Karpas-422 (cell line): ENCODE measurements at regions not wholly inside any gene's neighbourhood (a gene's known extent, or its start where the extent isn't known, plus 50 kb on each side); places are given as distances from the start of the nearest gene placed in this dataset.

Source experiments
- DNase-seq: peaks from one replicate; pipeline ENCODE4 v3.0.0-alpha.2; 2015
- H2AFZ ChIP-seq: fragments of 200-600 bp; sonication (generic); 2 replicates; pipeline ENCODE4 v1.6.1; 2014; ENCODE audit warnings: antibody characterized with exemption, low read length, mixed read lengths
- H3K27ac ChIP-seq: fragments of 200-600 bp; sonication (generic); 2 replicates; pipeline ENCODE4 v1.5.1; 2014; ENCODE audit warnings: mild to moderate bottlenecking, low read length, moderate library complexity
- H3K27me3 ChIP-seq: fragments of 200-600 bp; sonication (generic); 2 replicates; pipeline ENCODE4 v1.6.1; 2014; ENCODE audit warnings: low read length, mixed read lengths
- H3K36me3 ChIP-seq: fragments of 200-600 bp; sonication (generic); 2 replicates; pipeline ENCODE4 v1.6.1; 2014; ENCODE audit warnings: low read length, mixed read lengths; ENCODE audit not compliant: insufficient read depth
- H3K4me1 ChIP-seq: fragments of 200-600 bp; sonication (generic); 2 replicates; pipeline ENCODE4 v1.6.1; 2014; ENCODE audit warnings: mild to moderate bottlenecking, low read length, mixed read lengths
- H3K4me2 ChIP-seq: fragments of 200-600 bp; sonication (generic); 2 replicates; pipeline ENCODE4 v1.6.1; 2014; ENCODE audit warnings: low read length, low read depth, mild to moderate bottlenecking; ENCODE audit not compliant: poor library complexity, severe bottlenecking
- H3K4me3 ChIP-seq: fragments of 200-600 bp; sonication (generic); 2 replicates; pipeline ENCODE4 v1.5.1; 2014; ENCODE audit warnings: mild to moderate bottlenecking, antibody characterized with exemption, low read length, mixed read lengths
- H3K79me2 ChIP-seq: fragments of 200-600 bp; sonication (generic); 2 replicates; pipeline ENCODE4 v1.6.1; 2014; ENCODE audit warnings: mild to moderate bottlenecking, low read length, mixed read lengths
- H3K9ac ChIP-seq: fragments of 200-600 bp; sonication (generic); 2 replicates; pipeline ENCODE4 v1.6.0; 2014; ENCODE audit warnings: low read length
- H3K9me2 ChIP-seq: fragments of 200-600 bp; sonication (generic), shearing (Covaris generic); replicated peaks from 2 replicates; pipeline ENCODE4 v1.6.0; 2014; ENCODE audit warnings: mild to moderate bottlenecking, low read length, moderate library complexity; ENCODE audit not compliant: insufficient read depth
- H3K9me3 ChIP-seq: fragments of 300-700, 200-600 bp; sonication (generic); 2 replicates; pipeline ENCODE4 v1.6.1; 2014; ENCODE audit warnings: low read length, mixed read lengths
- H4K20me1 ChIP-seq: fragments of 200-600 bp; sonication (generic); 2 replicates; pipeline ENCODE4 v1.6.1; 2014; ENCODE audit warnings: mild to moderate bottlenecking, antibody characterized with exemption, low read length, low read depth; ENCODE audit not compliant: insufficient read depth

- H3K9me2 ChIP-seq = no peaks in the 10 kb centered on the region
- no peak overlapping the region for H3K4me3 ChIP-seq
- no peak overlapping the region for H3K9ac ChIP-seq
- peaks cover 14% of the 10 kb centered on the region for H3K4me1 ChIP-seq
- no peak overlapping the region for H2AFZ ChIP-seq
- DNase-seq = no peak
- no peaks in the 10 kb centered on the region for H4K20me1 ChIP-seq
- H3K79me2 ChIP-seq = no peaks in the 10 kb centered on the region
- peak overlapping the region; percentile 16 for H3K4me2 ChIP-seq
- H3K27ac ChIP-seq = no peak overlapping the region
- no peaks in the 10 kb centered on the region for H3K27me3 ChIP-seq
- H3K9me3 ChIP-seq = no peaks in the 10 kb centered on the region
- no peaks in the 10 kb centered on the region for H3K36me3 ChIP-seq
Measured at GRCh38 chr17:69762766-69763165, 312.3 kb upstream of the KCNJ16 start.

GRCh38 chr17:69763503-69763902 is 311.5 kb upstream of the KCNJ16 start:
- H3K36me3 ChIP-seq = no peaks in the 10 kb centered on the region
- H3K79me2 ChIP-seq = no peaks in the 10 kb centered on the region
- no peaks in the 10 kb centered on the region for H3K9me2 ChIP-seq
- no peak overlapping the region for H2AFZ ChIP-seq
- H3K9ac ChIP-seq = no peak overlapping the region
- H4K20me1 ChIP-seq = no peaks in the 10 kb centered on the region
- no peak overlapping the region for H3K4me3 ChIP-seq
- H3K4me1 ChIP-seq = peaks cover 14% of the 10 kb centered on the region
- H3K27me3 ChIP-seq = no peaks in the 10 kb centered on the region
- H3K9me3 ChIP-seq = no peaks in the 10 kb centered on the region
- peak overlapping the region; percentile 16 for H3K4me2 ChIP-seq
- DNase-seq = no peak
- H3K27ac ChIP-seq = no peak overlapping the region

GRCh38 chr17:69764146-69764545 is 310.9 kb upstream of the KCNJ16 start:
- H3K9me2 ChIP-seq = no peaks in the 10 kb centered on the region
- no peak for DNase-seq
- H3K27me3 ChIP-seq = no peaks in the 10 kb centered on the region
- no peak overlapping the region for H3K4me3 ChIP-seq
- H3K9ac ChIP-seq = no peak overlapping the region
- H3K79me2 ChIP-seq = no peaks in the 10 kb centered on the region
- no peak overlapping the region for H3K4me2 ChIP-seq
- H4K20me1 ChIP-seq = no peaks in the 10 kb centered on the region
- H2AFZ ChIP-seq = no peak overlapping the region
- H3K4me1 ChIP-seq = peaks cover 14% of the 10 kb centered on the region
- no peaks in the 10 kb centered on the region for H3K9me3 ChIP-seq
- H3K27ac ChIP-seq = no peak overlapping the region
- H3K36me3 ChIP-seq = no peaks in the 10 kb centered on the region

- H3K4me1 ChIP-seq = no peaks in the 10 kb centered on the region
- no peaks in the 10 kb centered on the region for H3K27me3 ChIP-seq
- no peak overlapping the region for H2AFZ ChIP-seq
- no peak overlapping the region for H3K4me3 ChIP-seq
- no peaks in the 10 kb centered on the region for H3K79me2 ChIP-seq
- no peak overlapping the region for H3K27ac ChIP-seq
- no peak overlapping the region for H3K9ac ChIP-seq
- no peaks in the 10 kb centered on the region for H3K36me3 ChIP-seq
- H3K9me3 ChIP-seq = no peaks in the 10 kb centered on the region
- H3K9me2 ChIP-seq = no peaks in the 10 kb centered on the region
- H3K4me2 ChIP-seq = no peak overlapping the region
- no peaks in the 10 kb centered on the region for H4K20me1 ChIP-seq
- no peak for DNase-seq
Measured at GRCh38 chr17:69769050-69769449, 306.0 kb upstream of the KCNJ16 start.

- DNase-seq = no peak
- Histone ChIP-seq H3K4me2 (no peak overlapping the region), H4K20me1 (no peaks in the 10 kb centered on the region), H3K36me3 (no peaks in the 10 kb centered on the region), H2AFZ (no peak overlapping the region), H3K9me2 (no peaks in the 10 kb centered on the region), H3K79me2 (no peaks in the 10 kb centered on the region), H3K4me3 (no peak overlapping the region), H3K27me3 (no peaks in the 10 kb centered on the region), H3K9me3 (no peaks in the 10 kb centered on the region), H3K9ac (no peak overlapping the region), H3K4me1 (peaks cover 6% of the 10 kb centered on the region), H3K27ac (no peak overlapping the region)
Measured at GRCh38 chr17:69773081-69773480, 301.9 kb upstream of the KCNJ16 start.

- no peaks in the 10 kb centered on the region; the same call in 1 of the 2 replicates for H3K27me3 ChIP-seq
- no peak overlapping the region for H2AFZ ChIP-seq
- H3K4me3 ChIP-seq = no peak overlapping the region
- no peaks in the 10 kb centered on the region for H3K36me3 ChIP-seq
- no peak for DNase-seq
- H3K9me2 ChIP-seq = no peaks in the 10 kb centered on the region
- H3K79me2 ChIP-seq = no peaks in the 10 kb centered on the region
- no peak overlapping the region for H3K9ac ChIP-seq
- no peaks in the 10 kb centered on the region for H4K20me1 ChIP-seq
- H3K4me2 ChIP-seq = no peak overlapping the region
- peaks cover 6% of the 10 kb centered on the region for H3K4me1 ChIP-seq
- no peak overlapping the region for H3K27ac ChIP-seq
- H3K9me3 ChIP-seq = no peaks in the 10 kb centered on the region
Measured at GRCh38 chr17:69779378-69780214, 295.4 kb upstream of the KCNJ16 start.

- H3K27me3 ChIP-seq = no peaks in the 10 kb centered on the region; the same call in 1 of the 2 replicates
- H3K27ac ChIP-seq = no peak overlapping the region
- no peaks in the 10 kb centered on the region for H3K79me2 ChIP-seq
Measured at GRCh38 chr17:69783865-69784264, 291.2 kb upstream of the KCNJ16 start.

GRCh38 chr17:69788957-69789356 is 286.1 kb upstream of the KCNJ16 start:
- Histone ChIP-seq H3K79me2 (no peaks in the 10 kb centered on the region), H3K4me2 (no peak overlapping the region), H3K27ac (no peak overlapping the region), H3K9me2 (no peaks in the 10 kb centered on the region), H2AFZ (no peak overlapping the region), H4K20me1 (no peaks in the 10 kb centered on the region), H3K9me3 (no peaks in the 10 kb centered on the region), H3K36me3 (no peaks in the 10 kb centered on the region), H3K4me3 (no peak overlapping the region), H3K27me3 (no peaks in the 10 kb centered on the region), H3K4me1 (no peaks in the 10 kb centered on the region), H3K9ac (no peak overlapping the region)
- no peak for DNase-seq

More at GRCh38 chr17:69783865-69784264, 291.2 kb upstream of the KCNJ16 start:
- Histone ChIP-seq H2AFZ (no peak overlapping the region), H3K4me3 (no peak overlapping the region), H3K9me3 (no peaks in the 10 kb centered on the region), H3K9me2 (no peaks in the 10 kb centered on the region), H3K4me2 (no peak overlapping the region), H3K9ac (no peak overlapping the region), H3K36me3 (no peaks in the 10 kb centered on the region), H3K4me1 (no peaks in the 10 kb centered on the region), H4K20me1 (no peaks in the 10 kb centered on the region)
- DNase-seq = no peak
